GM18858 (cell line): ENCODE measurements at regions not wholly inside any gene's neighbourhood (a gene's known extent, or its start where the extent isn't known, plus 50 kb on each side); places are given as distances from the start of the nearest gene placed in this dataset.

Experiments
- ATAC-seq: cut with Tn5 transposase; IDR thresholded peaks from one replicate; pipeline ENCODE4 v1.9.1; 2021; ENCODE audit not compliant: unreplicated experiment

DNA sequence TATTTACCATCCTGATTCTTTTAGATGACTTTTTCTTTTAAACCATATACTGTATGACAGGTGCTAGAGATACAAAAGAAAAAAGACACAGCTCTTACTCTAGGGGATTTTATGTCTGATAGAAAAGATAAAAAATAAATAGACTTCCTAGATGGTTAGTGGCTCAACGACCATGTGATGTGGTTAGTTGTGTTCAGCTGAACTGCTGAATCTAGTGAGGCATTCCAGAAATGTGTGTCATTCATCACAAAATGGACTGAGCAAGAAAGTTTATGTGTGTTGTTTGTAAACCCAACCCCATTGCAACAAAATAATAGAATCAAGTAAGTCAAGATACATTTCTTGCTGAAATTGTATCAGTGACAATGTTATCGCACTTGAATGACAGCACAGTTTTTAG is 205.8 kb upstream of the LYPLAL1 start:
- ATAC-seq, result no peak

DNA sequence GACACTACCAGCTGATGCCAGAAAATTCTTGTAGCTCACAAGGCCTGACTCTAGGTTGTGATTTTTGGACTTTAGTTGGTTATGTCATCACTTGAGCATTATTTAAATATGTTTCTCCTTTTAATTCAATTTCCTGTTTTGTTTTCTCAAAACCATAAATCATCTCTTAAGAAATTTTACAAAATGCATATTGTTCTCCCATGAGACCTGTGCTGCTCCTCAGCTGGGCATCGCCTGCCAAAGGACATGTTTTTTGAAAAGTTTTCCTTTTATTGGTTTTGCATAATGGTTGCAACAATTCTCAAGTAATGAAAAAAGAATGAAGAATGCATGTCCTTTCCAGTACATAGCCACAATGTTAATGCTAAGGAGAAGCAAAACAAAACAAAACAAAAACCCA is 204.7 kb upstream of the LYPLAL1 start:
- no peak for ATAC-seq

DNA sequence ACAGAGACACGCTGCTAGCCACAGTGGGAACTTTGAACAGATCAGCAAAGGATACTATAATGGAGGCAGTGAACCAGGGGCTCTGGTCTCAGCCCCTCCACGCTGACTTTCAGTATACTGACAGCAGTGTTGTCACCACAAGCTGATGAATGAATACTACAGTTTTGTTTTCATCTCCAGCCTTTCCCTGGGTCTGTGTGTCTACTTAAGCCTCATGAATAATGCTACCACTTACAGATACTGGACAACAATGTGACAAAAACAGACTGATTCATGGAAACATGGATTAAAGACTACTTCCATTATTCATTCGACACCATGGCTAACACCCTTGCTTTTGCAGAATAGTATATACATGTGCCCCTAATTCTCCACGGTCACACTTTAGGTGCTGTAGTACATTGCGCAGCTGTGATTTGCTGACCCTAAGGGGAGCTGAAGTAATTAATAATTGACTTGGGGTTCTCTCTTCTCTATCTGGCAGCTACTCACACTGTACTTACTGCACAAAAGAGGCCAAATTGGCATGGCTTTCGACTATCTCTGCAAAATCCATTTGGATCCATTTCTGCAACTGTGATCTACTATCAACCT is 203.2 kb upstream of the LYPLAL1 start:
- ATAC-seq, result no peak

DNA sequence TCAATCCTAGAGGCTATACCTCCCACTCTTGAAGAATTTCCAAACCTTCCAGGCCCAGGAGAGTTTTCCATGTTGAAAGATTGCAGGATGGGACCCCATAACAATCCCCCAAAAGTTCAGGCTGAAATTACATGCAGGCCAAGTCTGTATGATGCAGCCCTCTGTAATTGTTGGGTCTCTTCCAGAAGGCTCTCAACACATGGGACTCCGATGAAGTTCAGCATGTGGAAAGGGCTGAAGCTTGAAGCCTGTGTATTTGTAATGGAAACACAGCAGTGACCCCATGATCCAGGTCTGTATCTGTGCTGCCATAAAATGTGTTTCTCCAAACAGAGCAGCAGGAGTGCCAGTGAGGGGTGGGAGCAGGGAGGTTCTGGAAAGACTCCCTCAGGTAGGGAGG is 202.5 kb upstream of the LYPLAL1 start:
- no peak for ATAC-seq

DNA sequence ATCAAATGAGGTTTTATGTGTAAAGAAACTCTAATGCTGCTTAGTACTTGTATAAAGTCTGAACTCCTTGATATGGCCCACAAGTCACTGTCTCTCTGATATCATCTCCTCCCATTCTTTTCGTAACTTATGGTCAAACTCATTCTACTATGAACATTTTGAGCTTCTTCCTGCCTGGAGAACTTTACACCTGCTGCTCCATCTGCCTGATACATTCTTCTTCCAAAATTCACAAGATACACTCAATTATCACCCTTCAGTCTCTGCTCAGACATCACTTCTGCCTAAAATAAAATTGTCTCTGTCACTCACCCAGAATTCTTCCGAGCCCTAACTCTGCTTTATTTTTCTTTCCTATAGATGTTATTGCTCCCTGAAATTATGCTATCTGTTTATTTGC is 192.8 kb upstream of the LYPLAL1 start:
- no peak for ATAC-seq

DNA sequence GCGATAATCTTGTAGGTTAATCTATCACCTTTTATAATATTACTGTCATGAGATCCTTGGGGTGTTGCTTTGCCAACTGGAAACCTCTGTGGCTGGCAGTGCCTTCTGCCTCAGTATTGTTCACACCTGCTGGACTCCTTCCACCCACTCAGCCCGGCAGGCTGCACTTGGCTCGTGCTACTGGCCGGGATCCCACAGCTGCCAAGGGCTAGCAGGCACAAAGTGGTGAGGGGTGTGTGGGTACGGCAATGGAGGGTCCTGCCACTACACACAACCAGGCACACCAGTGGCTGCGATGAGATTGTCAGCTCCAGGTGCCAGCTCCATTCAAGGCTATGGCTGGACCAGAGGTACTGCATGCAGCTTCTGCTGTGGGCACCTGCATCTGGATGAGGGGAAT is 191.2 kb upstream of the LYPLAL1 start:
- no peak for ATAC-seq

DNA sequence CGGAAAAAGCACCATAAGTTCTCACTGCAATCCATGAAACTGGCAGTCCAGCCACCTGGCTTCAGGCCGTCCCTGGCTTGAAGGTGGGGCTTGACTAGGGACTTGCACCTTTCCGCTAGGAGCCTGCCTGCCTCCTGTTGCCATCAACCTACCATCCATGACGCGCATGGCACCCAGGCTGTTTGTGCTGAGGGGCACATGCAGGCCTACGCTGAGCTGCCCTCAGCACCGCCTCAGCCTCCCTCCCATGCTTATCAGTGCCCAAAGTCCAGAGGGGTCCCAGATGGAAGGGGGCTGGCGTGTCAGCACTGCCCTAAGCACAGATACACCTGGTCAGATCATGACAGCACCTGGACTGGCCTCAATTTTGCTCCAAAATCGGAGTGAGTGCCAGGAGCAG is 190.2 kb upstream of the LYPLAL1 start:
- ATAC-seq, result no peak

DNA sequence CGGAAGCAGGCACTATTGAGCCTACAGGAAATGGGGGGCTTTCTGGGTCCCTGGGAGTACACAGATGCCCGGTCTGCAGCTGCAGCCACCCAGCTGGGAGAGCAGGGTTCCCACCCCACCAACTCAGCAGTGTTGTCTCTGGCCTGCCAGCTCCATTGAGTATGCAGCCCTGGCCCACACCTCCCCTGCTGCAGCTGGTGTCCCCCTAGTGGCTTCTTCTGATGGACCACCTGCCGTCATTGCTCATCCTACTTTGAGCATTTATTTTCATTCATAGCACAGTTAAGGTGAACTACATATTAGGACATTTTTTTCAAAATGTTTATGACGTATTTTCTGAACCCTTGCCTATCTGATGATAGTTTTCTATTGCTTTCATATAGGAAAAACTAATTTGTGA is 189.8 kb upstream of the LYPLAL1 start:
- no peak for ATAC-seq

DNA sequence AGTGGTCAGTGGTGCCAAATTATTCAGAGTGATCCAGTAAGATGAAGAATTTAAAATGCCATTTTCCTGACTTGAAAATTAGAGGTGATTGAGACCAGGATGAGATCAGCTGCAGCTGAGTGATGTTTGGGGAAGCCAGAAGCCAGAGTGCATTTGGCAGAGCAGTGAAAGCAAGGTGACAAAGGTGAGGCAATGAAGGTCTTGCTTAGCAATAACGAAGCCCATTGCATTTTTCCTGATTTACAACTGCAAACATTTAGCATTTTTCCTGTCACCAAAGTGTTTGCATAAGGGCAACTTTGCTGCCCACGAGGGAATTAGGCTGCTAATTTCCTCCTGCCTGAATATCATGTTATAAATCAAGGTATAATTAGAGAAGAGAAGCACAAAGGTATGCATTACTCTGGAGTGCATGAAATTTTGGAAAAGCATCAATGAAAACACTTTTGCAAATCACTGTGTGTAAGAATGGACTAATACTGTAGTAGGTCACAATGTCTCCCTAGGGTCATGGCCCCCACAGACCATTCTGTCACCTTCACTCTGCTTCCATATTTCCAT is 188.2 kb upstream of the LYPLAL1 start:
- ATAC-seq, result no peak

DNA sequence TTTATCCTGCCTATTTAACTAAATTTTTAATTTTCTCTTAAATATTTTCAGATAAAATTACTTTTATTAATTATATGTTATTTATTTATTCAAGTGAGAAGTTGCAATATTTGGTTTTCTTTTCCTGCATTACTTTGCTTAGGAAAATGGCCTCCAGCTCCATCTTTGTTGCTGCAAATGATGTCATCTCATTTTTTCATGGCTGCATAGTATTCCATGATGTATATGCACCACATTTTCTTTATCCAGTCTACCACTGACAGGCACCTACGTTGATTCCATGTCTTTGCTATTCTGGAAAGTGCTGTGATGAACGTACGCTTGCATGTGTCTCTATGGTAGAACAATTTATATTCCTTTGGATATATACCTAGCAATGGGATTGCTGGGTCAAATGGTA is 186.9 kb upstream of the LYPLAL1 start:
- no peak for ATAC-seq

DNA sequence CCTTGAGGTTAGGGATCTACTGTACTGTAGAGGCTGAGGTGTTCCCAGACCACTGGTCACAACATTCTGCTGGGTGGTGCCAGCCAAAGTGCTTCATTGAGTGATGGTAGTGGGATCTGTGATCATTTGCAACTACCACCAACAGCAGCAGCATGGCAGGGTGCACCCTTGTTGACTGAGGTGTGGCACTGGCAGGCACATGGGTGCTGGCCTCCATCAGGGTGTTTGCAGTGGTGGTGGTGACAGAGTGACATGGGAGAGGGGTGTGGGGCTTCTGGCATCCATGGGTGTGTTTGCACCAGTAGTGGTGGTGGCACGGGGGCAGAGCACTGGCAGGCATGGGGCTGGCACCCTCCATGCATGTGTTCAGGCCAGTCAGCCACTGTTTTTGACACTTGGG is 183.7 kb upstream of the LYPLAL1 start:
- ATAC-seq, result no peak

DNA sequence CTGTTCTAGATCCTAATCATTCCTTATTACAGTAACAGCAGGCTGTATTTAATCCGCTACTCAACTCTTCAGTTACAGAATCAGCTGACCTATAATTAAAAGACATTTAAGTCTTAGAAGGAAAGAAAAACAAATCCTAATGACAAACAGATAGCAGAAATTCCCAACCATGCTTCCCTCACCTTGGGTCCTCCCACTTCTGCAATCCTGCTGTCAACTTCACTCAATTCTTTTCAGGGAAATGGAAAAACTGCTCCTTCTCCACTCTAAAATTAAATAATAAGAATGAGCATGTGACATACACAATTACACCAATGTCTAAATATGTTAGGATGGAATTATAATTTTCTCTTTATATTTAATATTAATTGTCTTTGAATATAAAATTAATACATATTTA is 182.6 kb upstream of the LYPLAL1 start:
- ATAC-seq, result no peak

DNA sequence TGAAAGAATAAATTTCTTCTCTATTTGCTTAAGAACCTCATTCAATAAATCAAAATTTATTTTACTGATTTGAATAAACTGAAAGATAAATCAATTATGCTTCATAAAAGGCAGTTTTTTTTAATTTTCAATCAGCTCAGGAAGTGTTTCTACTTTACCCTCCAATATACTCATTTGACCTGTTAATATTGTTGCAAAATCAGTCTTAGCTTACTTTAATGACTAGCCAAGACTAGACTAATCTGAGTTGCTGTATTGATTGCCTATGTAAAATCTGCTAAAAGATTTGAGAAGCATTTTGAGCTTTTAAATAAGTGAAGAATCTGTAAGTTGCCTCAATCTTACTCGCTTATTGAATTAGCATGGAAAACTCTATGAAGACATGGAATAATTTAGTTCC is 179.1 kb upstream of the LYPLAL1 start:
- no peak for ATAC-seq

DNA sequence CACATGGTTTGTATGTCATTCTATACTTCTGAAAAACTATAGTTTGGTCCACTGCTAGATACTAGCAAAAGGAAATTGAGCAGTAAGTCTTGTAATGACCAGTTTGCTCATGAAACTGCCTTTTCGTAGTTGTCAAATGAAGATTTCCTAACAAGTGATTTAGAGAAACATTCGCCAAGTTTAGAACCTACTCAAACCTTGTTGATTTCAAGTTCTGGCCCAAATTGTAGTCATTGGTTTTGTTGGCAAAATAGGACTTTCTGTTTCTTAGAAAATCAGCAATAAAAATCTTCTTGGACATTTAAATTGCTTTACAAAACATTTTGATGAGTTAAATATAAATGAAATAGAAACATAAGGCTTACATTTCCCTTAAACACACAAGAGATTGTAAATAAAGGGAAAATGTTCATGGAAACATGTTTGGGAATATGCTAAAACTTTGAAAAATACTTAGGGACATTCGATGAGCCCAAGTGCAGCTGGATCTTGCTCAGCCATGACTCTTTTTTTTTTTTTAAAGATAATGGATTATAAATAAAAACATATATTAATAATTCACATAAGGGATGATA is 178.5 kb upstream of the LYPLAL1 start:
- no peak for ATAC-seq

DNA sequence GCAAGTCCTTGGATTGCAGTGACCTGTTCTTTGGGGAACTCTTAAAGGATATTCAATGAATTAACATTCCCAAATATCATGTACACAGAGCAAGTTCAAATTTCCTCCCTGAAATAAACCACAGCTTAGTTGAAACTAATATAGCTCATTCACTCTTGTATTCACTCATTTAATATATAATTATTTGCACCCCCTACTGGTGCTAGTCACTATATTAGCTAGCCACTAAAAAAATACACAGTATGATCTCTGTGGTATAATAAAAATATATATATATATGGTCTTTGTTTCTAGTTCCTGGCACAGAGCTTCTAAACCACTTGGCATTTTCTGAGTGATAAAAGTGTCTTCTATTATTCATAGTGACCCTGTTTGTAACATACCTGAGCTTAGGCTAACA is 177.3 kb upstream of the LYPLAL1 start:
- ATAC-seq, result no peak

DNA sequence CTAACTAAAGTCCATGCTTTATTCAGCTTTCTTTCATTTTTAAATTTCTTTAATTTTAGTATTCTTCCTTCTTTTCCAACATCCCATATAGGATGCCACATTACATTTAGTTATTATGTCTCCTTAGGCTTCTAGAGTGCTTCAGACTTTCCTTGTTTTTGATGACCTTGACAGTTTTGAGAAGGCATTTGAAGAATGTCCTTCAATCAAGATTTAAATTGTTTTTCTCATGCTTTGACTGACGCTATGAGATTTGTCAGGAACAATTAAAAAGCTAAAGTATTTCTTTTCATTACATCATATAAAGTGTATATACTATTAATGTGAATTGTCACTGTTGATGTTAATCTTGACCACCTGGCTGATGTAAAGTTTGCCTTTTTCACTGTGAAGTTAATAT is 173.7 kb upstream of the LYPLAL1 start:
- no peak for ATAC-seq

DNA sequence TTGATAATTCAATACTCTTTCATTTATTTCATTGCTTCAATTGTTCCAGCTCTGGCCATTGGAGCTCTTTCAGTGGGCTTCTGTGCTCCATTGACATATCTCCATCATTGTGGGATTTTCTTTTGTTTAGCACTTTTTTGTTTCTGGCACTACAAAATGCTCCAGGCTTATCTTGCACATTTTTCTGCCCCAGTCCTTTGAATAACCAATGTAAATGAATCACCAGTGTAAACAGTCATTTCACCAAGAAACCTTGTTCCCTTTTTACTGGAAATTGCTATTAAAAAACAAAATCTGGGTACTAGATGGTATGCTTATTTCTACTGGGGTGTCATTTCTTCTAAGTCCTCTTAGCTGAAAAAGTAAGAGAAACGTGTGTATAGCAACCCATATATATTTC is 173.0 kb upstream of the LYPLAL1 start:
- ATAC-seq, result no peak

DNA sequence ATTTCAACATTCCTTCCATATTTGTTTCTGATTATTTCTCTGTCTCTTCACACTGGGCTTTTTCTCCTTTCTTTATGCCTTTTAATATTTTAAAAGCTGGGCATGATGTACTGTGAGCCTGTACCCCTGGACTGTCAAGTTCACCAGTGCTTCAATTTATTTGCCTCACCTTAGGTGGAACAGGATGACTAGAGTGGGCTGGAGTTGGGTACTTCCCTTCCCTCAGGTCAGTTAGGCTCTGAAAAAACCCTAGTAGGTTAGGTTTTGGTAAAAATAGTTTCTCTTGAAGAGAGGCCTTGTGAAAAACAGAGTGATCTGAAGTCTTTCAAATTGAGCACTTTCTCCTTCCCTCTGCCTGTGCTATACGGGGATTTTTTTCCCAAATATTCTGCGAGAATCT is 163.0 kb upstream of the LYPLAL1 start:
- ATAC-seq, result no peak

DNA sequence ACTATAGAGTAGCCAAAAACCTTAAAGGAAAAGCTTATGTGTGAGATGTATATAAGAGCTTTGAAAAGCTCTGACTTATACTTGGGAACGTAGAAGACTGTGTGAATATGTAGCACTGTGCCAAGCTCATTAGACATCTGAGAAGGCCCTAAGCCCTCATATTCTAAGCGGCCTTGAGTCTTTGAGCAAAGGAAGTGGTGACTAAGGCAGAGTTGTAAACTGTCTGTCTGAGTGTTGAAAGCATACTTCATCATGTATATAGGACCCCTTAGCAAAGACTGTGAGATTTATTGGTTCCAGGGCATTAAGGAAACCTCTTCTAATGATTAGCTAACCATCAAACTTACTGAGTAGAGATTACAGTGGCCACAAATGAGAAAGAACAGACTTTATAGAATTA is 153.3 kb upstream of the LYPLAL1 start:
- no peak for ATAC-seq

DNA sequence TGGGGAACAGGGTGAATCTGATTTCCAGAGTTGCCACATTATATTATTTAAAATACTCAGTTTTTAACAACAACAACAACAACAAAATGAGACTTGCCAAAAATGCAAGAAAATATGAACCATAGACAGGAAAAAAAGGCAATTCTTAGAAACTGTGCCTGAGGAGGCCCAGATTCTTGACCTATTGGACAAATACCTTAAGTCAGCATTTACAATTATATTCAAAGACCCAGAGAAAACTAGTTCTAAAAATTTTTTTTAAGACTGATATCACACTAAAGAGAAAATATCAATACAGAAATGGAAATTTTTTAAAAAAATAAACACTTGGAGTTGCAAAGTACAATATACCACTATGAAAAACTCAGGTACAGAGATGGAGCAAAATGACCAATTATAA is 152.8 kb upstream of the LYPLAL1 start:
- no peak for ATAC-seq

DNA sequence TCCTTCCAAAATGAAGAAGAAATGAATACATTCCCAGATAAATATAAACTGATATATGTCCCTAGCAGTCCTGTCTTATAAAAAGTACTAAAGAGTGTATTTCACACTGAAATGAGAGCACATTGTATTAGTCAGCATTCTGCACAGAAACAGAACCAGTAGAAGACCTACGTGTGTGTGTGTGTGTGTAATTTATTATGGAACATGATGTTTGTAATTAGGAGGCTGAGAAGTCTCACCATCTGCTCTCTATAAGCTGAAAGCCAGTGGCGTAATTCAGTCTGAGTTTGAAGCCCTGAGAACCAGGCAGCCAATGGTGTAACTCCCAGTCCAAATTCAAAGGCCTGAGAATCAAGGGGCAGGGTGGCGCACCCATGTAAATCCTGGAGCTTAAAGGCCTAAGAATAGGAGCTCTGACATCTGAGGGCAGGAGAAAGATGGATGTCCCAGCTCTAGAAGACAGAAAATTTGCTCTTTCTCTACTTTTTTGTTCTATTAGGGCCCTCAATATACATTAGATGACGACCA is 146.5 kb upstream of the LYPLAL1 start:
- no peak for ATAC-seq

DNA sequence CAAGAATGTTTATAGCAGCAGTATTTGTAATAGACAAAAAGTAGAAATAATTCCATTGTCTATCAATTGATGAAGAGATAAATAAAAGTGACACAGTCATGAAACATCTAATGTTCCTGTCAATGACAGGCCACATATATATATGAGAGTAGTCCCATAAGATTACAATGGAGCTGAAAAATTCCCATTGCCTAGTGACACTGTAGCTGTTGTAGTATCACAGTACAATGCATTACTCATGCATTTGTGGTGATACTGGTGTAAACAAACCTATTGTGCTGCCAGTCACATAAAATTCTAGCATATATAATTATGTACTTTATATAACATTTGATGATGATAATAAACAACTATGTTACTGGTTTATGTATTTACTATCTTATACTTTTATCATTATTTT is 141.9 kb upstream of the LYPLAL1 start:
- ATAC-seq, result no peak

DNA sequence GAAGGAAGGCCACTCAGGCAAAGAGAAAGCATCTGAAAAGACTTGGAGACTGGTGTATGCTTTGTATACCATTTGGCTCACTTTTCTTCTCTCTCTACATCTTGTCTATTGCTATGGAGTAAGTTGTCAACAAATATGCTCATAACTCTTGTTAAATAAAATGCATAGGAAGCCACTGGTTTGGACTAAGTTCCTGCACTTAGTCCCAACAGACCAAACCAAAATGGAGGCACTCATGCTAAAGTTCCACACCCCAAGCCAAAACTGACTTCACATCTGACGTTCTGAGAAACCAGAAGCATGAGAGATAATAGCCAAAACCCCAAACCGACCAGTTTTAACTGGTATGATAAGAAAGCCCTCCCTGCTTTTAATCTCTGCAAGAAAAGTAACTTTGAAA is 135.3 kb upstream of the LYPLAL1 start:
- no peak for ATAC-seq
